Fibroblast of peridontal ligament (primary cell): ENCODE measurements at regions not wholly inside any gene's neighbourhood (a gene's known extent, or its start where the extent isn't known, plus 50 kb on each side); places are given as distances from the start of the nearest gene placed in this dataset.
"Not testable (repeated sequence)": the region's sequence is repeated elsewhere in the genome, so short reads cannot be mapped to it uniquely, and the experiment has no call there.

Experiments used
- DNase-seq: peaks from one replicate; pipeline ENCODE4 v3.0.0-alpha.2; 2010; ENCODE audit errors: extremely low read depth

- DNase-seq, result no peak
Measured at GRCh38 chr10:131532291-131532690, 220.8 kb upstream of the TCERG1L start.

- DNase-seq, result no peak
Measured at GRCh38 chr10:131532745-131533341, 221.3 kb upstream of the TCERG1L start.

- DNase-seq, result no peak
Measured at GRCh38 chr10:131533846-131534526, 222.5 kb upstream of the TCERG1L start.

GRCh38 chr10:131534836-131535235 is 223.3 kb upstream of the TCERG1L start:
- DNase-seq, result no peak

- DNase-seq, result no peak
Measured at GRCh38 chr10:131536676-131537075, 225.2 kb upstream of the TCERG1L start.

GRCh38 chr10:131537281-131537680 is 225.8 kb upstream of the TCERG1L start:
- no peak for DNase-seq

- DNase-seq, result no peak
Measured at GRCh38 chr10:131544495-131544894, 233.0 kb upstream of the TCERG1L start.

GRCh38 chr10:131546086-131546810 is 234.7 kb upstream of the TCERG1L start:
- DNase-seq, result no peak

- DNase-seq, result no peak
Measured at GRCh38 chr10:131547129-131547799, 235.7 kb upstream of the TCERG1L start.

- no peak for DNase-seq
Measured at GRCh38 chr10:131548176-131548575, 236.7 kb upstream of the TCERG1L start.

GRCh38 chr10:131549116-131549515 is 237.6 kb upstream of the TCERG1L start:
- no peak for DNase-seq

- DNase-seq, result no peak
Measured at GRCh38 chr10:131553121-131553520, 241.6 kb upstream of the TCERG1L start.

- DNase-seq, result no peak
Measured at GRCh38 chr10:131553581-131553980, 242.1 kb upstream of the TCERG1L start.

- DNase-seq, result no peak
Measured at GRCh38 chr10:131554821-131555220, 243.3 kb upstream of the TCERG1L start.

- DNase-seq, result no peak
Measured at GRCh38 chr10:131555406-131555805, 243.9 kb upstream of the TCERG1L start.

GRCh38 chr10:131556061-131556896 is 244.8 kb upstream of the TCERG1L start:
- DNase-seq, result no peak

GRCh38 chr10:131556897-131557495 is 245.5 kb upstream of the TCERG1L start:
- no peak for DNase-seq

- not testable (repeated sequence) for DNase-seq
Measured at GRCh38 chr10:131557956-131558355, 246.4 kb upstream of the TCERG1L start.

GRCh38 chr10:131559450-131559911 is 248.0 kb upstream of the TCERG1L start:
- no peak for DNase-seq

GRCh38 chr10:131560166-131560565 is 248.6 kb upstream of the TCERG1L start:
- no peak for DNase-seq
